HG03175 (cell line): ENCODE measurements at regions not wholly inside any gene's neighbourhood (a gene's known extent, or its start where the extent isn't known, plus 50 kb on each side); places are given as distances from the start of the nearest gene placed in this dataset.

Source experiments
- ATAC-seq: cut with Tn5 transposase; IDR thresholded peaks from one replicate; pipeline ENCODE4 v1.9.1; 2021; ENCODE audit warnings: mild to moderate bottlenecking, moderate library complexity; ENCODE audit not compliant: unreplicated experiment

- no peak for ATAC-seq
Observed at GRCh38 chr5:63894690-63895089, 67.6 kb downstream of the HTR1A start.

- ATAC-seq: no peak
Observed at GRCh38 chr5:63878788-63879187, 83.5 kb downstream of the HTR1A start.

- ATAC-seq: no peak
Observed at GRCh38 chr5:63877961-63878360, 84.3 kb downstream of the HTR1A start.

- ATAC-seq: no peak
Observed at GRCh38 chr5:63860379-63860778, 101.9 kb downstream of the HTR1A start.

- ATAC-seq: no peak
Observed at GRCh38 chr5:63854076-63854475, 108.2 kb downstream of the HTR1A start.

GRCh38 chr5:63843190-63843589, 119.1 kb downstream of the HTR1A start:
- no peak for ATAC-seq

GRCh38 chr5:63837437-63837836, 124.8 kb downstream of the HTR1A start:
- no peak for ATAC-seq

- no peak for ATAC-seq
Observed at GRCh38 chr5:63831381-63831780, 130.9 kb downstream of the HTR1A start.

GRCh38 chr5:63825984-63826383, 136.3 kb downstream of the HTR1A start:
- ATAC-seq: no peak

GRCh38 chr5:63823583-63823982, 138.7 kb downstream of the HTR1A start:
- ATAC-seq: no peak

- ATAC-seq: no peak
Observed at GRCh38 chr5:63822614-63823013, 139.6 kb downstream of the HTR1A start.

GRCh38 chr5:63820577-63820976, 141.7 kb downstream of the HTR1A start:
- ATAC-seq: no peak

GRCh38 chr5:63812693-63813092, 149.6 kb downstream of the HTR1A start:
- ATAC-seq: no peak

GRCh38 chr5:63811961-63812360, 150.3 kb downstream of the HTR1A start:
- no peak for ATAC-seq

- ATAC-seq: no peak
Observed at GRCh38 chr5:63811286-63811685, 151.0 kb downstream of the HTR1A start.

GRCh38 chr5:63805151-63805550, 157.1 kb downstream of the HTR1A start:
- ATAC-seq: no peak

GRCh38 chr5:63803165-63803564, 159.1 kb downstream of the HTR1A start:
- ATAC-seq: no peak

- ATAC-seq: no peak
Observed at GRCh38 chr5:63794979-63795378, 167.3 kb downstream of the HTR1A start.

GRCh38 chr5:63794296-63794695, 167.9 kb downstream of the HTR1A start:
- no peak for ATAC-seq

GRCh38 chr5:63774939-63775338, 187.3 kb downstream of the HTR1A start:
- ATAC-seq: peak; percentile 60

- ATAC-seq: no peak
Observed at GRCh38 chr5:63768221-63768620, 194.0 kb downstream of the HTR1A start.

GRCh38 chr5:63760965-63761364, 201.3 kb downstream of the HTR1A start:
- ATAC-seq: no peak

- no peak for ATAC-seq
Observed at GRCh38 chr5:63743096-63743798, 219.0 kb downstream of the HTR1A start.
